SK-MEL-5 (cell line): ENCODE measurements at regions not wholly inside any gene's neighbourhood (a gene's known extent, or its start where the extent isn't known, plus 50 kb on each side); places are given as distances from the start of the nearest gene placed in this dataset.

Source experiments
- DNase-seq: peaks from one replicate; pipeline ENCODE4 v3.0.0-alpha.2; 2016; ENCODE audit warnings: low read depth, low spot score
- in situ Hi-C: cut with HindIII; loops from 2 replicates; pipeline ENCODE4 v1.10.0; 2016; ENCODE audit warnings: low sequenced_read_pairs, high pct_unique_total_duplicates, low pct_unique_long_range_greater_than_20kb

- in situ Hi-C loops: no loop called here
- DNase-seq: no peak
These were observed 198.5 kb downstream of the ADGRG6 start for GRCh38 chr6:142500250-142500786.

- DNase-seq: no peak
- in situ Hi-C loops: no loop called here
These were observed 200.0 kb downstream of the ADGRG6 start for GRCh38 chr6:142501795-142502194.

DNA sequence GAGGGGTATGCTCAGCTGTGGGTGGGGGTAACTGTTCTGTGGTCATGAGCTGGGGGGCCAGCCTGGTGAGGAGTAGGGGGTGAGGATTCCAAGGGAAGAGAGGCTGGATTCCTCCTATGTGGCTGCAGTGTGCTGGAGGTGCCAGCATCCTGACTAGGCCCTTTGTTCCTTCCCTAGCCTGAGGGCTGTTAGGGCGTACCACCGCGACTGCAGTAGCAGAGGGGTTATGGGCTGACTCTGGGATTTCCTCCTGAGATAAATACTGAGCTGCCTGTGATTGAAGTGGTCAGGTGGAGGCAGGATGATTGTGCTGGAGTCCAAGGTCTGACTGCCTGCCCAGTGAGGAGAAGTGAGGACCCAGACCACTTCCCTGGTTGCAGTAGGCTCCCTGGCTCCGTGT is 205.3 kb downstream of the ADGRG6 start:
- peak; percentile 28 for DNase-seq
- in situ Hi-C loops: no loop called here

- no peak for DNase-seq
- in situ Hi-C loops: no loop called here
These were observed 208.4 kb downstream of the ADGRG6 start for GRCh38 chr6:142510211-142510610.

DNA sequence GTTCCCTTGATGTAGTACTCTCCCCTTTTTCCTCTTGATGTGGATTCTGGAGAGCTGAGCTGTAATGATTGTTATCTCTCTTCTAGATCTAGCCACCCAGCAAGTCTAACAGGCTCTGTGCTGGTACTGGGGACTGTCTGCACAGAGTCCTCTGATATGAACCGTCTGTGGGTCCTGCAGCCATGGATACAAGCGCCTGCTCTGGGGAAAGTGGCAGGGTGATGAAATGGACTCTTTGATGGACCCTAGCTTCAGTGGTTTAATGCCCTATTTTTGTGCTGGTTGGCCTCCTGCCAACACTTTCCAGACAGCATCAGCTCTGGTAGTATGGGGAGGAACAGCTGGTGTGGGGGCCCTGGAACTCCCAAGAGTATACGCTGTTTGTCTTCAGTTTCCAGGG is 216.3 kb downstream of the ADGRG6 start:
- no peak for DNase-seq
- in situ Hi-C loops: no loop called here

- in situ Hi-C loops: no loop called here
- DNase-seq: no peak
These were observed 217.0 kb downstream of the ADGRG6 start for GRCh38 chr6:142518761-142519160.

- DNase-seq: no peak
These were observed 220.0 kb downstream of the ADGRG6 start for GRCh38 chr6:142521791-142522190.

GRCh38 chr6:142523515-142524375 is 221.9 kb downstream of the ADGRG6 start:
- DNase-seq: no peak
- in situ Hi-C loops: no loop called here

More at GRCh38 chr6:142521791-142522190, 220.0 kb downstream of the ADGRG6 start:
- in situ Hi-C loops: no loop called here

DNA sequence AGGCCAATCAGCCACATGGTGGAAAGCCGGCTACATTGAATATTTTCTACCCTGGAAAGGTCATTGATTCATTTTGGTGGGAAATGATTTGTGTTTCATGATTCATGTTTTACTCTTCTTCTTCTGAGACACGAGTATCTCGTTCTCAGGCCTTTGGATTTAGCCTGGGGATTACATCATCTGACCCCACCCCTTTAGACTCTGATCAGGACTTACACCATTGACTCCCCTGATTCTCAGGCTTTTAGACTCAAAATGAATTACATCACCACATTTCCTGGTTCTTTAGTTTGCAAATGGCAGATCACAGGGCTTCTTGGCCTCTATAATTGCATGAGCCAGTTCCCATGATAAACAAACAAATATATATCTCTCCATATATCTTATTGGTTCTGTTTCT is 228.8 kb downstream of the ADGRG6 start:
- in situ Hi-C loops: no loop called here
- DNase-seq: no peak

DNA sequence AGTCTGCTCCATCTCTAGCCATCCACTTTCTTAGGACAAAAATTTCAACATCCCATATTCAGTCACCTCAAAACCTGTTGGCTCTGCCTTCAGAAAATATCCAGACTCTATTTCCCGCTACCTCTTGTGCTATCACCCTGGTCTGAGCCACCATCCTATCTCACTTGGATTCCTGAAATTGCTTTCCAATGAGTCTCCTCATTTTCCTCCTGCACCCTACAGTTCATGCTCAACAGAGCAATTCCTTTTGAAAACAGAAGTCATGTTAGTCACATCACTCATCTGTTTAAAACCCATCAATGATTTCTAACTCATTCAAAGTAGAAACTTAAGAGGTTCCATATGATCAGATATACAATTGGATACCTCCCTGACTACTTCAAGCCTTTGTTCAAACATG is 229.9 kb downstream of the ADGRG6 start:
- in situ Hi-C loops: no loop called here
- no peak for DNase-seq

GRCh38 chr6:142534076-142534475 is 232.3 kb downstream of the ADGRG6 start:
- no peak for DNase-seq
- in situ Hi-C loops: no loop called here

GRCh38 chr6:142534484-142534883 is 232.7 kb downstream of the ADGRG6 start:
- in situ Hi-C loops: no loop called here
- no peak for DNase-seq

GRCh38 chr6:142537612-142538478 is 236.0 kb downstream of the ADGRG6 start:
- peak; percentile 78 for DNase-seq
- in situ Hi-C loops: no loop called here

DNA sequence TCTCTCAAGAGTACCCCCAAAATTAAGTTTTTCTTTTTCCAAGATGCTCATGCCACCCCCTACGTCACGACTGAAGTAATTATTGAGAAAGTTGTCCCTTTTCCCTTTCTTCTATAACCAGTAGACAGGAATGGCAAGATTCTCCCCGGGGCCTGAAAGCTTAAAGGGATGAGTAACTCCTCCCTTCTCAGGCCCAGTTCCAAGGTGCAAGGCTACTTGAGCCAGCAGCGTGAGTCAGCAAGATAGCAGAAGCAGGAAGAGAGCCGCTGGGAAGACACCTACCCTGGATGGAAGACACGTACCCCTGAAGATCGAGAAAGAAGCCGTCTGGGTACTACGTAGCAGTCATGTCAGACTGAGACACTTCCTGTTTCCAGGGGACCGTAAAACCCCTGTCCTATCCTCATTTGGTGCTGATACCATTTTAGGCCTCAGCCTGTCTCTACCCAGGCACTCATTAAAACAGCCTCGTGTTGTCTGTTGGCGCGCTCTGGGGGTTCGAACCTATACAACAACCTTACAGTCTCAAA is 241.0 kb downstream of the ADGRG6 start:
- in situ Hi-C loops: no loop called here

DNA sequence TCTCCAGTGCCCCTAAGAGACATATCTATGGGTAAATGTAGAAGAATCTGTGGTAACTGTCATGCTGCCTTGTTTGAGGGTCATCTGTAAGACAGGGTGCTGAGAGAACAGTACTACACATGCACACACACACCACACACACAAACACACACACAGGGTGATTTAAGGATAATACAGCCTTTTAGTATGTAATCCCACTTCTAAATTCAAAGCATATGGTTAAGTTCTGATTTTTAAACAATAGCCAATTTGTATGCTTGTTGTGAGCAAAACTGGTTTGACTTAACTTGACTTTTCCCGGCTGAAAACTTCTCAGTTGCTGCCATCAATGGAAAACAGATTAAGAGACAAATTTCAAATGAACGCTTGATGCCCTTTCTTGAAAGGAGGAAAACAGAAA is 241.8 kb downstream of the ADGRG6 start:
- DNase-seq: no peak
- in situ Hi-C loops: no loop called here

More for the DNA sequence above, 241.0 kb downstream of the ADGRG6 start:
- DNase-seq: no peak

DNA sequence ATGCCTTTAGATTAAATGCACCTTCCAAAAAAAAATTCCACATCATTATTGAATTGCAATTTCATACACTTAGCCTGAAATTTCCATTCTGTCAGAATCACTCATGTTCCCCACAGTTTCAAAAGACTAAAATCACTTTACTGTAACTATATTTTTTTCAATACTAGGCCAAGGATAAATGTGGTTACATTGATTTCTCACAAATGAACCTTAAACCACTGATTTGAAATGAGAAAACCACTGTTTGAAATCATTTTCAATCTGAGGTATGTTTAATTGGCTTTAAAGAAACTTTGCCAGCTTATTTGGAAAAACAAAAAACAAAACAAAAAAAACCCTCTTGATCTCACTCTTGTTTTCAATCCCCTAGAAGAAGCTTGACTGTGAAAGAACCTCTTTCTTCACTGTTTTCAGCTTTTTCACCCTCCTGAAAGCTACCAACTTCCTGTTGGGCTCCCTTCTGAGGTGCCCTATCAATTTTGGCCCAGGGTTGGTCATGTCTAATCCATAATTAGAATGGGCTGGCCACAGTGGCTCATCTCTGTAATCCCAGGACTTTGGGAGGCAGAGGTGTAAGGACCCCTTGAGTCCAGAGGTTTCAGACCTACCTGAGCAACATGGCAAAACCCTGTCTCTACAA is 242.5 kb downstream of the ADGRG6 start:
- in situ Hi-C loops: no loop called here
- no peak for DNase-seq

- in situ Hi-C loops: no loop called here
These were observed 243.3 kb downstream of the ADGRG6 start for GRCh38 chr6:142545147-142545546.

DNA sequence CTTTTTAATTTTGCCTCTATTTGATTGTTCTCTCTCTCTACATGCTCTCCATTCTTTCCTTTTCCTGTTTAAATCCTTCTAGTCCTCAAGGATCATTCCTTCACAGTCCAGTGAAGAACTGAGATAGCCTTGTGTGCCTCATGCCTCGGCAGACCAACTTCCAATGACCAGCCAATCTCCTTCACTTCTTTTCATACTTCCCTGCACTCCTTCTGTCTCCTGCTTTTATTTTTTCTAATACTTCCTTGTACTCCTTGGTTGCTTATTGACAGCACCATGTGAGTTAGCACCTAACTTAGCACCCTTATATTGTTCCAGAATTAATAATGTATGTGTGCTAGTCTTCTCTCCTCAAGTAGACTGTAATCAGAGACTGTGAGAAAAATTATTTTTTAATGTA is 246.8 kb downstream of the ADGRG6 start:
- no peak for DNase-seq
- in situ Hi-C loops: no loop called here

More at GRCh38 chr6:142545147-142545546, 243.3 kb downstream of the ADGRG6 start:
- DNase-seq: peak; percentile 0
